Activated CD8-positive, alpha-beta memory T cell treated with anti-CD3 and anti-CD28 coated beads, Interleukin-2, amount 10 ng/mL, durations not matched to agents 7 days and 5 days (primary cell): ENCODE measurements at regions not wholly inside any gene's neighbourhood (a gene's known extent, or its start where the extent isn't known, plus 50 kb on each side); places are given as distances from the start of the nearest gene placed in this dataset.

Experiments used
- ATAC-seq: fragments of 150-1000 bp; cut with Tn5 transposase; one replicate; pipeline ENCODE4 v1.10.0; 2021; ENCODE audit warnings: moderate library complexity
- CTCF ChIA-PET: fragments of 350-600 bp; sonication (Branson Sonifier 250); formaldehyde crosslinking; loops from one replicate; lab custom pipeline; 2021; ENCODE audit warnings: antibody characterized with exemption; lab: Charles Lee
- DNase-seq: peaks from one replicate; pipeline ENCODE4 v3.0.0-alpha.2; 2020
- H3K27ac Mint-ChIP-seq: one replicate; pipeline ENCODE4 v1.8.0; 2021; ENCODE audit warnings: mild to moderate bottlenecking, mixed read lengths
- H3K27me3 Mint-ChIP-seq: one replicate; pipeline ENCODE4 v1.8.0; 2021; ENCODE audit warnings: mixed read lengths
- H3K36me3 Mint-ChIP-seq: one replicate; pipeline ENCODE4 v1.8.0; 2021; ENCODE audit warnings: mild to moderate bottlenecking, mixed read lengths
- H3K4me1 Mint-ChIP-seq: one replicate; pipeline ENCODE4 v1.8.0; 2021; ENCODE audit warnings: mixed read lengths
- H3K4me3 Mint-ChIP-seq: one replicate; pipeline ENCODE4 v1.8.0; 2021; ENCODE audit warnings: mild to moderate bottlenecking, moderate library complexity, mixed read lengths
- H3K9me3 Mint-ChIP-seq: one replicate; pipeline ENCODE4 v1.8.0; 2022; ENCODE audit warnings: low read depth, mixed read lengths

GRCh38 chr11:133740963-133741362, 104.3 kb downstream of the SPATA19 start:
- no peaks in the 10 kb centered on the region for H3K27me3 Mint-ChIP-seq
- DNase-seq: no peak
- ATAC-seq: no peak
- CTCF ChIA-PET: no interaction called here
- no peaks in the 10 kb centered on the region for H3K4me1 Mint-ChIP-seq
- H3K4me3 Mint-ChIP-seq: no peak overlapping the region
- H3K27ac Mint-ChIP-seq: no peak overlapping the region
- no peaks in the 10 kb centered on the region for H3K36me3 Mint-ChIP-seq
- no peaks in the 10 kb centered on the region for H3K9me3 Mint-ChIP-seq

DNA sequence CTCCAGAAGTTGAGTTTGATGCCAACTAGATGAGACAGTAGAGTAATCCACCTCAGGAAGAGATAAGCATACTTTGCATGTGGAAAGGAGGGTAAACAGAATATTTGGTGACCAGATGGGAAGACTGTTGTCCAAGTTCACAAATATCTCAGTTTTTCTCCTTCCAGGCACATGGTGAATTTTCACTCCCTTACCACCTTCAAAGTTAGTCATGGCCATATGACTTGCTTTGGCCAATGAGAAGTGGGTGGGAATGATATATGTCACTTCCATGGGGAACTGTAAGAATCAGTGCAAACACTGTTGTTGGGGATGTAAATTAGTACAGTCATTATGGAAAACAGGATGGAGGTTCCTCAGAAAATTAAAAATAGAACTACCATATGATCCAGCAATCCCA, 105.8 kb downstream of the SPATA19 start:
- H3K4me1 Mint-ChIP-seq: no peaks in the 10 kb centered on the region
- no peak overlapping the region for H3K27ac Mint-ChIP-seq
- no peaks in the 10 kb centered on the region for H3K9me3 Mint-ChIP-seq
- CTCF ChIA-PET: no interaction called here
- no peaks in the 10 kb centered on the region for H3K36me3 Mint-ChIP-seq
- ATAC-seq (no peak), DNase-seq (no peak)
- H3K27me3 Mint-ChIP-seq: no peaks in the 10 kb centered on the region
- no peak overlapping the region for H3K4me3 Mint-ChIP-seq

DNA sequence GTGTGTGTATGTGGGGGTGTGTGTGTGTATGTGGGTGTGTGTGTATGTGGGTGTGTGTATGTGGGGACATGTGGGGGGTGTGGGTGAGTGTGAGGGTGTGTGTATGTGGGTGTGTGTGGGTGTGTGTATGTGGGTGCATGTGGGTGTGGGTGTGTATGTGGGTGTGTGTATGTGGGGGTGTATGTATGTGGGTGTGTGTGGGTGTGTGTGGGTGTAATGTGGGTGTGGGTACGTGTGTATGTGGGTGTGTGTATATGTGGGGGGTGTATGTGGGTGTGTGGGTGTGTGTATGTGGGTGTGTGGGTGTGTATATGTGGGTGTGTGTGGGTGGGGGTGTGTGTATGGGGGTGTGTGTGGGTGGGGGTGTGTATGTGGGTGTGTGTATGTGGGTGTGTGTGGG, 106.7 kb downstream of the SPATA19 start:
- H3K27ac Mint-ChIP-seq: no peak overlapping the region
- DNase-seq (no peak), ATAC-seq (no peak)
- H3K27me3 Mint-ChIP-seq: no peaks in the 10 kb centered on the region
- no peaks in the 10 kb centered on the region for H3K9me3 Mint-ChIP-seq
- H3K36me3 Mint-ChIP-seq: no peaks in the 10 kb centered on the region
- CTCF ChIA-PET: no interaction called here
- no peaks in the 10 kb centered on the region for H3K4me1 Mint-ChIP-seq
- H3K4me3 Mint-ChIP-seq: no peak overlapping the region

DNA sequence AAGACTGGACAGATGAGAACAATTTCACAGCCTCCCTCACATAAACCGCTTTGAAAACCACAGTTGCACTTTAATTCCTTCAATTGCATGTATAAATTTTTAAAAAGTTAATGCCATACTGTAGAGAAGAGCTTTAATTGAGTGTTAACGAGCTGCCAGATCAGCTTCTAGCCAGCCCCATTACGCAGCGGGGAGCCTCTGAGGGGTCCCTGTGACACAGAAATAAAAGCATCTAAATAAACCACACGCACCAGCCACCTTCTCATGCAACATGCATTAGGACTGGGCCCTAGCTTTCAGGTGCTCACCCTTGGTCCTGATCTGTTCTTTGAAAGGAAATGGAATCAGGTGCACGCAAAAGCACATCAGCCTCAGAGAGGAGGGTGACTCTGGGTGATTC, 111.7 kb downstream of the SPATA19 start:
- ATAC-seq (no peak), DNase-seq (no peak)
- Mint-ChIP-seq H3K4me1 (no peaks in the 10 kb centered on the region), H3K9me3 (no peaks in the 10 kb centered on the region), H3K27ac (no peak overlapping the region), H3K4me3 (no peak overlapping the region), H3K27me3 (no peaks in the 10 kb centered on the region), H3K36me3 (no peaks in the 10 kb centered on the region)
- CTCF ChIA-PET: no interaction called here

GRCh38 chr11:133732109-133732674, 113.1 kb downstream of the SPATA19 start:
- CTCF ChIA-PET: no interaction called here
- DNase-seq: no peak

DNA sequence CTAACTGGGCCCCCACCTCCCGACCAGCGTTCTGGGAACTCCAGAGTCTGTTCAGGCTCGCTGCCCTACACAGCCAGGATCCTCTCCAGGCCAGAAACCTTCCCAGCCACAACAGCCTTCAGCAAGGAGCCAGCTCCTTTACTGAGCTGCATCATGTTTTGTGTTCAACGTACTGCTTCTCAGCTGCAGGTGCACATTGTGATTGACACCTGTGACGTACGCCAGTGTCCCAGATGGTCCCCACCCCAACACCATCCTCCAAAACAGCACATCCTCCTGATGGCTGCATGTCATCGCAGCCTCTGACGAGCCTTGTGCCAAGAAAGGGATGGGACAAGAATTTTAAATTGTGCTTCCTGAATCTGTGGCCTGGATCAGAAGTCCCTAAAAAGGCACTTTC, 117.5 kb downstream of the SPATA19 start:
- Mint-ChIP-seq H3K4me3 (no peak overlapping the region), H3K4me1 (no peaks in the 10 kb centered on the region), H3K9me3 (no peaks in the 10 kb centered on the region), H3K36me3 (no peaks in the 10 kb centered on the region), H3K27ac (no peak overlapping the region), H3K27me3 (no peaks in the 10 kb centered on the region)
- CTCF ChIA-PET: no interaction called here
- DNase-seq: no peak
- no peak for ATAC-seq

More at GRCh38 chr11:133732109-133732674, 113.1 kb downstream of the SPATA19 start:
- no peaks in the 10 kb centered on the region for H3K9me3 Mint-ChIP-seq
- no peak overlapping the region for H3K4me3 Mint-ChIP-seq
- H3K4me1 Mint-ChIP-seq: no peaks in the 10 kb centered on the region
- H3K27ac Mint-ChIP-seq: no peak overlapping the region
- H3K27me3 Mint-ChIP-seq: no peaks in the 10 kb centered on the region
- no peak for ATAC-seq
- no peaks in the 10 kb centered on the region for H3K36me3 Mint-ChIP-seq

DNA sequence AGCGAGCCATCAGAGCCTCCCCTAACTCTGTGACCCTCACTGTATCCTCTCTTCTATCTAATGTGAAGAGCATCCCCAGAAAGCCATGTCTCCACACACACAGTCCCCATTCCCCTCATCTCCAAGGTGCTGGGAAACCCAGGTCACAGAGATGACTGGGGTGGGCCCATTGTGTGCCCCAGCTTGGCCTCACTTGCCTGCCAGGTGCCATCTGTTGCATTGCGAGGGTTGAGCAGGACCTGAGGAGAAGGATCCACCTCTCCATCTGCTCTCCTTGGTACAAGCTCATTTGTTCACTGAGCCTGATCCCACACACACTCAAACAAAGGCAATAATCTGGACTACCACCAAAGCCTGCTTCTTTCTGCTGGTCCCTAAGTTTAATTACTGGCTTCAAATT, 118.8 kb downstream of the SPATA19 start:
- CTCF ChIA-PET: no interaction called here
- Mint-ChIP-seq H3K9me3 (no peaks in the 10 kb centered on the region), H3K27ac (no peak overlapping the region), H3K36me3 (no peaks in the 10 kb centered on the region), H3K4me1 (no peaks in the 10 kb centered on the region), H3K27me3 (no peaks in the 10 kb centered on the region), H3K4me3 (no peak overlapping the region)
- ATAC-seq (no peak), DNase-seq (no peak)

GRCh38 chr11:133724116-133724515, 121.2 kb downstream of the SPATA19 start:
- no peak overlapping the region for H3K27ac Mint-ChIP-seq

DNA sequence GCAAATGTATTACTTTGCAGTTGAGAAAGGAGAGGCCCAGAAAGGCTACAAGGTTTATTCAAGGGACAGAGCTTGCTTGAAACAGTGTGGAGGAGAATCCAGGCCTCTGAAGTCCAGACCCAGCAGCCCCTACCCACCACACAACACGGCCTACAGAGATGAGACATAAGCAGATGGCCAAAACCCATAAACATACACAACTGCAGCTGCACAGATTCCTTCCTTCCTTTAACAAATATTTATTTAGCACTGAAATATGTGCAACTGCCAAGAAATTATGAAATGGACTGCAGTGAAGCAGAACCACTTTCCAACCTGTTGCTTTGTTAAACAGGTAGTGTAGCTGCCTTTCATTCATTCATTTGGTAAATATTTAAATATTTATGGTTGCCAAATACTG, 122.3 kb downstream of the SPATA19 start:
- no peak overlapping the region for H3K27ac Mint-ChIP-seq
- H3K27me3 Mint-ChIP-seq: no peaks in the 10 kb centered on the region
- CTCF ChIA-PET: no interaction called here
- no peaks in the 10 kb centered on the region for H3K9me3 Mint-ChIP-seq
- no peak for DNase-seq
- H3K4me3 Mint-ChIP-seq: no peak overlapping the region
- H3K36me3 Mint-ChIP-seq: no peaks in the 10 kb centered on the region
- no peak for ATAC-seq
- no peaks in the 10 kb centered on the region for H3K4me1 Mint-ChIP-seq

More at GRCh38 chr11:133724116-133724515, 121.2 kb downstream of the SPATA19 start:
- H3K27me3 Mint-ChIP-seq: no peaks in the 10 kb centered on the region
- CTCF ChIA-PET: no interaction called here
- H3K36me3 Mint-ChIP-seq: no peaks in the 10 kb centered on the region
- no peaks in the 10 kb centered on the region for H3K9me3 Mint-ChIP-seq
- no peaks in the 10 kb centered on the region for H3K4me1 Mint-ChIP-seq
- no peak overlapping the region for H3K4me3 Mint-ChIP-seq
- ATAC-seq: no peak
- DNase-seq: no peak

DNA sequence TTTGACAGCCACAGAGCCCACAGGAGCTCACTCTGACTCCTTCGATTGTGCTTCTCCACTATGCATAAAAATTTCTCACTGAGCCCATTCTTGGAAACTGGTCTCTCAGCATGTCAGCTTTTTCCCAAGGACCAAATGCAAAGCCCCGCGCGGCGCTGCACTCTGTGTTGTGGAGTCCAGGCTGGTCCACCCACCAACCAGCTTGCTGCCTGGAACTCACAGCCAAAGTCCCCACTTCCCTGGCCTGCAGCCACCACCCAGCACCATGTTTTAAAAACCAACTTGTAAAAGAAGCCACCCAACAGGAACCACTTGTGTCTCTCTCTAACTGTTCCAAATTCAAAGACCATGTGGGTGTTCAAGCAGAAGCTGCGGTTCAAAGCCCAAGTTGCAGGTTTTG, 124.4 kb downstream of the SPATA19 start:
- ATAC-seq (no peak), DNase-seq (no peak)
- no peaks in the 10 kb centered on the region for H3K36me3 Mint-ChIP-seq
- no peaks in the 10 kb centered on the region for H3K4me1 Mint-ChIP-seq
- H3K27ac Mint-ChIP-seq: no peak overlapping the region
- H3K27me3 Mint-ChIP-seq: no peaks in the 10 kb centered on the region
- CTCF ChIA-PET: no interaction called here
- H3K4me3 Mint-ChIP-seq: no peak overlapping the region
- H3K9me3 Mint-ChIP-seq: no peaks in the 10 kb centered on the region

DNA sequence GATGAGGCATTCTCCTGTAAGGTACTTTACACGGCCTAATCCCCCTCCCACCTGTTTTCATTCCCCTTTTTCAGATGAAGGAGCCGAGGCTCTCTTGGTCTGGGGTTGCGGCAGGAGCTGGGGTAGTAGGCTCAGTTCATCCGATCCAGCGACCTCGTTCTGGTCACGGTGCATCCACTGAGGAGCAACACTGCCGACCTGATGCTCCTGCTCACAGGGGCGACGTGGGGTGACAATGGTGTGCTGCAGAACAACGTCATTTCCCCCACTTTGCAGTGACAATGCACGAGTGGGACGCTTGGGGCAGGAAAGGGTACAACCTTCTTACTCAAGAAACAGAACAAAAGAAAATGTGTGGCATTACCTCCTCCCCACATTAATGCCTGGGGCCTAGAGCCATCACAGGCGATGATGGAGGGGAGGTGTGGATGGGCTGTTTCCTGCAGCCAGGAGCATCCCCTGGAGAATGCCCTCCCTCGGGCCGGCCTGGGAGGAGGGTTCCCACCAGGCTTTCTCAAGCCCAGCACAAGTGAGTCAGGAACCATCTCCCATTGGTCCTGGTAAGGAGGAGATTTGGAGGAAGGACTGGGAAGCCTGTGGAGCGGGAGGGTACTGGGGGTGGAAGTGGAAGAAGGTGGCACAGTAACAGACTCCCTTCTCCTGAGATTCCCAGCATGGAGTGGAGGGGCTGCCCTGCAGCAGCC, 125.6 kb downstream of the SPATA19 start:
- no peaks in the 10 kb centered on the region for H3K4me1 Mint-ChIP-seq
- H3K4me3 Mint-ChIP-seq: no peak overlapping the region
- H3K9me3 Mint-ChIP-seq: no peaks in the 10 kb centered on the region
- H3K27me3 Mint-ChIP-seq: no peaks in the 10 kb centered on the region
- H3K27ac Mint-ChIP-seq: no peak overlapping the region
- no peak for DNase-seq
- CTCF ChIA-PET: no interaction called here
- ATAC-seq: no peak
- no peaks in the 10 kb centered on the region for H3K36me3 Mint-ChIP-seq

DNA sequence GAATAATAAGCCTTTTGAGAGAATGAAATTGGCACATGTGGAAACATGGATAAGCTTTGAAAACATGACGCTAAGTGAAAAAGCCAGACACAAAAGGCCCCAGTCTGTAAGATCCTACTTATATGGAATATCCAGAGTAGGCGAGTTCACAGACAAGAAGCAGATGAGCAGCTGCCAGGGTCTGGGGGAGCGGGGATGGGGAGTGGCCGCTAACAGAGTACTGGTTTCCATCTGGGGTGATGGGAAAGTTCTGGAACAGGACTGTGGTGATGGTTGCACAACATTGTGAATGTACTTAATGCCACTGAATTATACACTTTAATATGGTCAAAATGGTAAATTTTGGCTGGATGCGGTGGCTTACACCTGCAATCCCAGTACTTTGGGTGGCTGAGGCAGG, 126.5 kb downstream of the SPATA19 start:
- DNase-seq: no peak
- ATAC-seq: no peak
- no peaks in the 10 kb centered on the region for H3K4me1 Mint-ChIP-seq
- no peak overlapping the region for H3K4me3 Mint-ChIP-seq
- H3K36me3 Mint-ChIP-seq: no peaks in the 10 kb centered on the region
- CTCF ChIA-PET: no interaction called here
- H3K27ac Mint-ChIP-seq: no peak overlapping the region
- H3K9me3 Mint-ChIP-seq: no peaks in the 10 kb centered on the region
- no peaks in the 10 kb centered on the region for H3K27me3 Mint-ChIP-seq

DNA sequence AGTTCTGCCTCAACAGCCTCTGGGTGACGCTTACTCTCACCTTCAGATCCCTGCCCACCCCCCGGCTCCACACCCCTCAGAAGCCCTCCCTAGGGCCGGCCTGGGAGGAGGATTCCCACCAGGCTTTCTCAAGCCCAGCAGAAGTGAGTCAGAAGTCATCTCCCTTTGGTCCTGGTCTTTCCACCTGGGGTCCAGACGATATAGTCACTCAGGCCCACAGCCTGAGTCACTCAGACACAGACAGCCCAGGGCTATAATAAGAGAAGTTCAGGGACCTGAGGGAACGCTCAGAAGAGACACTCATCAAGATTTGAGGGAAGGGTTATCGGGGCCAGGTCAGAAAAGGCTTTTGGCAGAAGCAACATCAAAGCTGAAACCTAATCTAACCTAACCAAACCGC, 127.1 kb downstream of the SPATA19 start:
- no peak for DNase-seq
- Mint-ChIP-seq H3K27me3 (no peaks in the 10 kb centered on the region), H3K27ac (no peak overlapping the region), H3K4me1 (no peaks in the 10 kb centered on the region), H3K4me3 (no peak overlapping the region), H3K9me3 (no peaks in the 10 kb centered on the region), H3K36me3 (no peaks in the 10 kb centered on the region)
- no peak for ATAC-seq
- CTCF ChIA-PET: no interaction called here

- Mint-ChIP-seq H3K4me1 (no peaks in the 10 kb centered on the region), H3K27ac (no peak overlapping the region), H3K27me3 (peaks cover 3% of the 10 kb centered on the region), H3K9me3 (no peaks in the 10 kb centered on the region), H3K36me3 (no peaks in the 10 kb centered on the region), H3K4me3 (no peak overlapping the region)
- ATAC-seq (no peak), DNase-seq (no peak)
- CTCF ChIA-PET: no interaction called here
Observed at GRCh38 chr11:133716602-133717001, 128.7 kb downstream of the SPATA19 start.
